ENCODE measurements at regions not wholly inside any gene's neighbourhood (a gene's known extent, or its start where the extent isn't known, plus 50 kb on each side); places are given as distances from the start of the nearest gene placed in this dataset.

DNA sequence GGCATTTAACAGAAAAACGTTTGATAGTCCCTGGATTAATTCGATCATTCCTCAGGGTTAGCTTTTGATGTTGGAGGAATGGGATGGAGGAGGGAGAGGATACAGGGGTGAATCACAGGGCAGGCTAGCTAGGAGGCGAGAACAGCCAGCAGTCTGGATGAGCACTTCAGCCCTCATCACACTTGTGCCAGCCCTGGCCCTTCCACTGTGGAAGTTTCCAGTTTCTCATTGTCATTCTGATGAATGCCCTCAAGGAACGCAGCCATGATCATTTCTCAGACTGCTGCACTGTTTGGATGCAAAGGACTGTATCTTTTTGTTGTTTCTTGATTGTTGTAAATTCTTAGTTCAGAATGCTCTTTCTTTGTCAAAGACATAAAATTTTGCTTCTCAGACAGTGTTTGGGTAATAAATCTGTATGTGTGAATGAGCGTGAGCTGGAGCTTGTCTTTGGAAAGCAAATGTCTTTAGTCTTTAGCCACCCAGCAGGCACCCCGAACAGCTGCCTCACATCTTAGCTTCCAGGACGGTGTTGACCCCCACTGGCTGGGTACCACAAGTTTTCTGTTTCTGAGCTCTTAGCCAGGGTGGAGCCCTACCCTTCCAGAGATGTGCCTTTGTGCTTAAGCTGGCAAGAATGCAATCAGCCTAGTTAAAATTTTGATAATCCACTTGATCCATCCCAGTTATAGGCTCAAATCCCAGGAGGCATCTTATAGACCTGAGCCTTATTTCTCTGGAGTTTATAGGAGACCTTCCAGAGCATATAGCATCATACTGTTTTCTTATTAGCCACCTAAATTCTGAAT is 121.1 kb downstream of the PDCD6IP start:
- DNase-seq (ENCODE audit: insufficient read length) (no peak), FAIRE-seq (no peak)
- TF ChIP-seq POLR2AphosphoS5 (IDR thresholded peaks at IDR 0.05; ENCODE audit: low read depth, low read length), result no peak
- no peak for TF ChIP-seq TAF1 (IDR thresholded peaks at IDR 0.05; ENCODE audit: borderline replicate concordance, low read depth, low read length)
- no peak for TF ChIP-seq POLR2A (IDR thresholded peaks at IDR 0.05; ENCODE audit: low read depth, low read length)

GRCh38 chr3:33920511-33920910 is 122.1 kb downstream of the PDCD6IP start:
- FAIRE-seq (no peak), DNase-seq (ENCODE audit: insufficient read length) (no peak)
- no peak for TF ChIP-seq POLR2A (IDR thresholded peaks at IDR 0.05; ENCODE audit: low read depth, low read length)
- TF ChIP-seq POLR2AphosphoS5 (IDR thresholded peaks at IDR 0.05; ENCODE audit: low read depth, low read length), result no peak
- TF ChIP-seq TAF1 (IDR thresholded peaks at IDR 0.05; ENCODE audit: borderline replicate concordance, low read depth, low read length), result no peak

DNA sequence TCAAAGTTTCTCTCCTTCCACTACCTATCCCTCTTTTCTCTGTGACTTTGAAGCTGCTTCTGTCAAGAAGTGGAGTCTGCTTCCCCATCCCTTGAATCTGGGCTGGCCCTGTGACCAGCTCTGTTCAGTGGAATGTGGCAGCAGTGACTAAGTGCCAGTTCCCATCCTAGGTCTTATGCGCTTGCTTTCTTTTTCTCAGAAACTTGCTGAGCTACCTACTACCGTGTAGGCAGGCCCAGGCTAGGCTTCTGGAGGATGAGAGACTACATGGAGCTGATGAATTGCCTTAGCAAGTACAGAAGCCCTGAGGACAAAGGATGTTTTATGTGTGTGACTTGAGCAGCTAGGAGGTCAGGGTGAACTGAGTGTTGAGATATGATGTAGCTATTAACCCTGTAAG is 123.2 kb downstream of the PDCD6IP start:
- TF ChIP-seq POLR2AphosphoS5 (IDR thresholded peaks at IDR 0.05; ENCODE audit: low read depth, low read length), result no peak
- no peak for TF ChIP-seq POLR2A (IDR thresholded peaks at IDR 0.05; ENCODE audit: low read depth, low read length)
- TF ChIP-seq TAF1 (IDR thresholded peaks at IDR 0.05; ENCODE audit: borderline replicate concordance, low read depth, low read length), result no peak
- no peak for FAIRE-seq
- no peak for DNase-seq (ENCODE audit: insufficient read length)

- DNase-seq (ENCODE audit: insufficient read length), result no peak
- TF ChIP-seq POLR2A (IDR thresholded peaks at IDR 0.05; ENCODE audit: low read depth, low read length) (no peak), POLR2AphosphoS5 (IDR thresholded peaks at IDR 0.05; ENCODE audit: low read depth, low read length) (no peak), TAF1 (IDR thresholded peaks at IDR 0.05; ENCODE audit: borderline replicate concordance, low read depth, low read length) (no peak)
- FAIRE-seq, result no peak
These were observed 128.7 kb downstream of the PDCD6IP start for GRCh38 chr3:33926998-33927605.

DNA sequence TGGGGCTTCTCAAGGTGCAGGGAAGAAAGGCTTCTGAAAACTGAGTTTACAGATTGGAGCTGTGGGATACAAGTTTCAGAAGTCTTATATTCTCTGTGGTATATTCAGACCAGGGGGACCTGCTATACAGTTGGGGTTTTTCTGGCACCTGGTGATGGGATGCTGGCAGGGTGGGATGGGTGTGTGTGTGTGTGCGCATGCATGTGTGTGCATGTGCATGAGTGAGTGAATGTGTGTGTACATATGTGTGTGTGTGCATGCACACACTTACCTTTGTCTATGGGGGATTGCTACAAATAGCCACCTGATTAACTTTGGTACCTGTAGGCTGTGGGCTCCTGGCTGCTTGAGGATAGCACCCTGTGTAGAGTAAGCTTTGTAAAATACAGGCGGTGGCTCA is 131.4 kb downstream of the PDCD6IP start:
- DNase-seq (ENCODE audit: insufficient read length) (no peak), FAIRE-seq (no peak)
- no peak for TF ChIP-seq POLR2A (IDR thresholded peaks at IDR 0.05; ENCODE audit: low read depth, low read length)
- TF ChIP-seq TAF1 (IDR thresholded peaks at IDR 0.05; ENCODE audit: borderline replicate concordance, low read depth, low read length), result no peak
- no peak for TF ChIP-seq POLR2AphosphoS5 (IDR thresholded peaks at IDR 0.05; ENCODE audit: low read depth, low read length)

DNA sequence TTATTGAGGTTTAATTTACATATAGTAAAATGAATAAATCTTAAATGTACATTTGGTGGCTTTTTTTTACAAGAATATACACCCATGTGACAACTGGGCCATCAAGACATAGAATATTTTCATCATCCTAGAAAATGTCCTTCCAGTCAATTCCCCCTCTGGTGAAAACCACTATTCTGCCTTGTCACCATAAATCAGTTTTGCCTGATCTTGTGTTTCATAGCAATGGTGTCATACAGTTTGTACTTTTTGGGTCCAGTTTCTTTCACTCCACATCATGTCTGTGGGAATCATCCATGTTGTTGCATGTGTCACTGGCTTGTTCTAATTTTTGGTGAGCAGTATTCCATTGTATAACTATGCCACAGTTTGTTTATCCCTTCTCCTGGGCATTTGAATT is 133.1 kb downstream of the PDCD6IP start:
- DNase-seq (ENCODE audit: insufficient read length), result no peak
- TF ChIP-seq POLR2A (IDR thresholded peaks at IDR 0.05; ENCODE audit: low read depth, low read length) (no peak), POLR2AphosphoS5 (IDR thresholded peaks at IDR 0.05; ENCODE audit: low read depth, low read length) (no peak), TAF1 (IDR thresholded peaks at IDR 0.05; ENCODE audit: borderline replicate concordance, low read depth, low read length) (no peak)
- FAIRE-seq, result no peak

DNA sequence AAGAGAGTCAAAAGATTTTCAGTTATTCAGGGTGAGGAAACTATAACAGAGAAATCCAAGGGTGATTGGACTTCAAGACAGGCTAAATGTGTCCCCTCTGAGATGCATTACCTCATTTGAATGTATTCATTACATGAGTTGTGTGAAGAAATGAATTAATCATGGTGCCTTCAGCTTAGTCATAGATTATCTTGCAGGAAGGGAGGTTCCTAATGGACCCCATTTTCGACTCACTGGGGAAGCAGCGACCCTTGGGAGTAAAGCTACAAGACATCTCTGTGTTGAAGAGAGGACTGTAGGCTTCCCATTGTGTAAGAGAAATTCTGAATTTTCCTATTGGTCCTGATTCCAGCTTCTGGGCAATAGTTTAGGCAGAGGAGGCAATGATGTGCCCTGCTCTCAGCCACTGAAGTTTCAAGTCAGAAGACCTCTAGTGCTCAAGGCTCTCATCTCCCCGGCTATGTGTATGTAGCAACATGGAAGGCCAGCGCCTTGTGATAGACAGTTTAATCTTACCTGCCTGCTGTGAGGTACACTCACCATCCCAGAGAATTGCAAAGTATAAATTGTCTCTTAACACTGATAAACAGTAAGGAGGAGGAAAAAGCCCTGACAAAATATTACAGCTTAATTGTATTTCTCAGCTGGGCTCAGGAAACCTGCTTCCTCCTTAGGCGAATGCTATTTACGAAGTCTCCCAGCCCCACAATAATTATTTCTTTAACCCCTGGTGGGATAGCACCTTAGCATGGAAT is 133.8 kb downstream of the PDCD6IP start:
- FAIRE-seq (no peak), DNase-seq (ENCODE audit: insufficient read length) (no peak)
- no peak for TF ChIP-seq TAF1 (IDR thresholded peaks at IDR 0.05; ENCODE audit: borderline replicate concordance, low read depth, low read length)
- TF ChIP-seq POLR2AphosphoS5 (IDR thresholded peaks at IDR 0.05; ENCODE audit: low read depth, low read length), result no peak
- TF ChIP-seq POLR2A (IDR thresholded peaks at IDR 0.05; ENCODE audit: low read depth, low read length), result no peak

- TF ChIP-seq POLR2A (IDR thresholded peaks at IDR 0.05; ENCODE audit: low read depth, low read length) (no peak), TAF1 (IDR thresholded peaks at IDR 0.05; ENCODE audit: borderline replicate concordance, low read depth, low read length) (no peak), POLR2AphosphoS5 (IDR thresholded peaks at IDR 0.05; ENCODE audit: low read depth, low read length) (no peak)
- DNase-seq (ENCODE audit: insufficient read length) (no peak), FAIRE-seq (no peak)
These were observed 137.9 kb downstream of the PDCD6IP start for GRCh38 chr3:33936171-33936920.

DNA sequence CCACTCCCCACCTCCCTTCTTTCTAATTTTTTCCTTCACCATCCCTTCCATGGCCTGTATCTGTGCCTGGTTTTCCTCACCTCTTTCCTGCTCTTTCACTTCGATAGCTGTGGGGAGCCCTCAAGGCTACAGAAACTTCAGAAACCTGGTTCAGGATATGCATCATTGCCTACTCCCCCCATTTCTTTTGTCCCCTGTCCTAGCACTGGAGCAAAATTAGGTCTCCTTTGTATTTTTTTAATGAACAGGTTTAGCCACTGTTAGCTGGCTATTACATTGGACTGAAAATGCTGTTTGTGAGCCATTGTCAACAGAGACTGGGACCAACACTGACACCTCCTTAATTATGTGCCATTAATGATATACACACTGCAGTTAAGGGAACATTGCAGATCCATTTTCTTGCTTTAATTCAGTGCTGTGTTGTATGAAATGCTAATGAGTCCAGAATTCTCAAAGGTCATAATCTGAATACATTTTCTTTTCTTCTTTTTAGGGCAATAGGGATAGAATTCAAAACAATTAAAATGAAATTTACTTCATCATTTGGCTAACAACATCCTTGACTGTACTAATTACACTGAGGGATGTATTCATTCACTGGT is 138.6 kb downstream of the PDCD6IP start:
- TF ChIP-seq TAF1 (IDR thresholded peaks at IDR 0.05; ENCODE audit: borderline replicate concordance, low read depth, low read length), result no peak
- no peak for TF ChIP-seq POLR2AphosphoS5 (IDR thresholded peaks at IDR 0.05; ENCODE audit: low read depth, low read length)
- no peak for TF ChIP-seq POLR2A (IDR thresholded peaks at IDR 0.05; ENCODE audit: low read depth, low read length)
- DNase-seq (ENCODE audit: insufficient read length) (no peak), FAIRE-seq (no peak)

- FAIRE-seq (no peak), DNase-seq (ENCODE audit: insufficient read length) (no peak)
- TF ChIP-seq POLR2A (IDR thresholded peaks at IDR 0.05; ENCODE audit: low read depth, low read length) (no peak), TAF1 (IDR thresholded peaks at IDR 0.05; ENCODE audit: borderline replicate concordance, low read depth, low read length) (no peak), POLR2AphosphoS5 (IDR thresholded peaks at IDR 0.05; ENCODE audit: low read depth, low read length) (no peak)
These were observed 139.2 kb downstream of the PDCD6IP start for GRCh38 chr3:33937628-33938027.

All from GM12892 (cell line).